Muscle of leg (tissue), 3 donors: ENCODE measurements at regions not wholly inside any gene's neighbourhood (a gene's known extent, or its start where the extent isn't known, plus 50 kb on each side); places are given as distances from the start of the nearest gene placed in this dataset.
A peak's percentile ranks its signal among the peaks of the same experiment; 100 is the strongest.
"Not testable (repeated sequence)": the region's sequence is repeated elsewhere in the genome, so short reads cannot be mapped to it uniquely, and the experiment has no call there.

Experiments used
- DNase-seq: peaks from one replicate; pipeline ENCODE4 v3.0.0; 2013
- H3K27ac ChIP-seq: one replicate; pipeline ENCODE4 v1.5.1; 2013; ENCODE audit warnings: mild to moderate bottlenecking, low read length, control low read depth
- H3K27me3 ChIP-seq: one replicate; pipeline ENCODE4 v1.6.1; 2013; ENCODE audit warnings: low read length; ENCODE audit not compliant: control insufficient read depth, insufficient read depth
- H3K36me3 ChIP-seq: one replicate; pipeline ENCODE4 v1.6.1; 2013; ENCODE audit warnings: low read length; ENCODE audit not compliant: control insufficient read depth, insufficient read depth
- H3K4me1 ChIP-seq: one replicate; pipeline ENCODE4 v1.6.1; 2013; ENCODE audit warnings: low read length; ENCODE audit not compliant: control insufficient read depth, insufficient read depth
- H3K4me3 ChIP-seq: one replicate; pipeline ENCODE4 v1.5.1; 2013; ENCODE audit warnings: low read length, control low read depth
- H3K9me3 ChIP-seq: replicated peaks from 2 replicates; pipeline ENCODE4 v1.6.1; 2013; ENCODE audit warnings: low read depth, low read length; ENCODE audit not compliant: control insufficient read depth
- WGBS: methylation state at CpG from one replicate; pipeline ENCODE4 v1.1.5; 2013; ENCODE audit warnings: missing lambda C conversion rate; ENCODE audit not compliant: insufficient coverage; 5-methylcytosine and 5-hydroxymethylcytosine counted together

- no peak overlapping the region for H3K27ac ChIP-seq
- no peaks in the 10 kb centered on the region for H3K4me1 ChIP-seq
- no peaks in the 10 kb centered on the region for H3K27me3 ChIP-seq
- H3K36me3 ChIP-seq = no peaks in the 10 kb centered on the region
- no peak for DNase-seq
- H3K4me3 ChIP-seq = no peak overlapping the region
- H3K9me3 ChIP-seq = peaks cover 4% of the 10 kb centered on the region
Measured at GRCh38 chr6:102911571-102911970, 1518.1 kb downstream of the GRIK2 start.

DNA sequence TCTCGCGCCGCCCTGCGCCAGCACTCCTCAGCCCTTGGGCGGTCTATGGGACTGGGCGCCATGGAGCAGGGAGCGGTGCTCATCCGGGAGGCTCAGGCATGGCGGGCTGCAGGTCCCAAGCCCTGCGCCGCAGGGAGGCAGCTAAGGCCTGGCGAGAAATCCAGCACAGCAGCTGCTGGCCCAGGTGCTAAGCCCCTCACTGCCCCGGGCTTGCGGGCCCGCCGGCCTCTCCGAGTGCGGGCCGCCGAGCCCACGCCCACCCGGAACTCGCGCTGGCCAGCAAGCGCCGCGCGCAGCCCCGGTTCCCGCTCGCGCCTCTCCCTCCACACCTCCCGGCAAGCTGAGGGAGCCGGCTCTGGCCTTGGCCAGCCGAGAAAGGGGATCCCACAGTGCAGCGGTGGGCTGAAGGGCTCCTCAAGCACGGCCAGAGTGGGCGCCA lies 1517.2 kb downstream of the GRIK2 start:
- WGBS = 98% methylated on average over 34 of the region's 38 CpGs
- H3K27ac ChIP-seq, DNase-seq, H3K27me3 ChIP-seq, H3K4me3 ChIP-seq, H3K4me1 ChIP-seq, H3K36me3 ChIP-seq, H3K9me3 ChIP-seq: not testable (repeated sequence)

DNA sequence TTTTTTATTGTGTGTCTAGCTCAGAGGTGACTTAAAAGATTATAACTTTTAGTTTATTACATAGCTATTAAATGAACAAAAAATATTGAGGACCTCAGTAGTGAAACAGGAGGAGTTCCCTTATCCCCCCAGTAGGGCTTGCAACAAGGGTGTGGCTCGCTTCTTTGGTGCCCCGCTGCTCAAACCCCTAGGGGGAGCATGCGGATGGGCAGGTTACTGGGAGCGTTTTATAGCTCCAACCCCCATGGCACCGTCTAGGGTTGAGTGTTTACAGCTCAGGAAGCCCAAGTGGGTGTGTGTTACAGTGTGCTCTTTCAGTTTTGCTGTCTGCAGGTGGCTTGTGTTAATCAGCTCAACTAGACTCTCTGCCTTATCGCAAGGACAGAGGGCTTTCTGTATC lies 1513.7 kb downstream of the GRIK2 start:
- DNase-seq = no peak
- H3K36me3 ChIP-seq = no peaks in the 10 kb centered on the region
- H3K4me3 ChIP-seq = no peak overlapping the region
- no peak overlapping the region for H3K27ac ChIP-seq
- no peaks in the 10 kb centered on the region for H3K4me1 ChIP-seq
- WGBS = 63% methylated on average over 4 of the region's 6 CpGs
- H3K27me3 ChIP-seq = no peaks in the 10 kb centered on the region
- H3K9me3 ChIP-seq = peaks cover 4% of the 10 kb centered on the region

GRCh38 chr6:102902471-102902870 lies 1509.0 kb downstream of the GRIK2 start:
- H3K4me1 ChIP-seq = no peaks in the 10 kb centered on the region
- no peak overlapping the region for H3K4me3 ChIP-seq
- no peaks in the 10 kb centered on the region for H3K9me3 ChIP-seq
- DNase-seq = no peak
- H3K27ac ChIP-seq = no peak overlapping the region
- no CpG with 5 or more reads among the region's 1 CpG for WGBS
- H3K27me3 ChIP-seq = no peaks in the 10 kb centered on the region
- H3K36me3 ChIP-seq = no peaks in the 10 kb centered on the region

DNA sequence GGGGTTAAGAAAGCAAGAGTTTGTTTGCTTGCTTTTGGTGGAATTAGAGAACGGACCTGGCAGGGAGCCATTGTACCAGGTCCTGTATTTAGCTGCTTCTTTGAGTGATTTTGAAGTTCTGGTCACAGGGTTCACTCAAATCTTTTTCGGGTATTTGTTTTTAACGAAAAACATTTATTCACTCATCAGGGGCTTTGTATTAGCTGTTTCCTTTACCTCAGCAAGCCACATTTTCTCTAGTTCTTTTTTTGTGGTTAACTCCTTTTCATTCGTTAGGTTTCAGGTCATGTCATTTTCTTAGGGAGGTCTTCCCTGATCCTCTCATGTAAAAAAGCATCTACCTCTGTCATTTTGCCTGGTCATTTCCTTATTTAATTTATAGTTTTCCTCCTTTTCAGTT lies 1502.2 kb downstream of the GRIK2 start:
- H3K36me3 ChIP-seq = no peaks in the 10 kb centered on the region
- no peaks in the 10 kb centered on the region for H3K9me3 ChIP-seq
- H3K4me1 ChIP-seq = no peaks in the 10 kb centered on the region
- WGBS = 20% methylated on average over 1 of the region's 4 CpGs
- DNase-seq = peak; percentile 0
- H3K27me3 ChIP-seq = no peaks in the 10 kb centered on the region
- H3K27ac ChIP-seq = no peak overlapping the region
- no peak overlapping the region for H3K4me3 ChIP-seq

DNA sequence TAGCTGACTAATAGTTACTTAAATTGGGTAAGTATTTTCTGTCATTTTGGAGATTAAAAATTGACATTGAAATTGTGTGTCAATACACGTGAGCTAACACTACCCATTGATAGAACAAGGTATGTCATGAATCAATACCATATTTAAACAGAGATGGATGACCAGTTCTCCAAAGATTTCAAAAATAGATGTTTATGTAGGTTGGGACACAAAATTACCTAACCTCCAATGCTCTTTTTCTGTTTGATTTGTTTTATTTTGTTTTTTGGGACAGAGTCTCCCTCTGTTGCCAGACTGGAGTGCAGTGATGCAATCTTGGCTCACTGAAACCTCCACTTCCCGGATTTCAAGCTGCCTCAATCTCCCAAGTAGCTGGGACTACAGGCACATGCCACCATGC lies 1491.7 kb downstream of the GRIK2 start:
- Histone ChIP-seq H3K36me3 (no peaks in the 10 kb centered on the region), H3K4me1 (no peaks in the 10 kb centered on the region), H3K27ac (no peak overlapping the region), H3K4me3 (no peak overlapping the region), H3K9me3 (no peaks in the 10 kb centered on the region), H3K27me3 (no peaks in the 10 kb centered on the region)
- WGBS = no CpG with 5 or more reads among the region's 2 CpGs
- DNase-seq = no peak

- H3K27me3 ChIP-seq = no peaks in the 10 kb centered on the region
- H3K4me3 ChIP-seq = no peak overlapping the region
- no peaks in the 10 kb centered on the region for H3K9me3 ChIP-seq
- H3K36me3 ChIP-seq = no peaks in the 10 kb centered on the region
- DNase-seq = no peak
- no CpG with 5 or more reads among the region's 2 CpGs for WGBS
- no peak overlapping the region for H3K27ac ChIP-seq
- H3K4me1 ChIP-seq = no peaks in the 10 kb centered on the region
Measured at GRCh38 chr6:102853249-102853955, 1459.9 kb downstream of the GRIK2 start.

GRCh38 chr6:102848796-102849195 lies 1455.3 kb downstream of the GRIK2 start:
- no peaks in the 10 kb centered on the region for H3K36me3 ChIP-seq
- H3K9me3 ChIP-seq = no peaks in the 10 kb centered on the region
- H3K27me3 ChIP-seq = no peaks in the 10 kb centered on the region
- H3K4me3 ChIP-seq = no peak overlapping the region
- H3K27ac ChIP-seq = no peak overlapping the region
- no peak for DNase-seq
- H3K4me1 ChIP-seq = no peaks in the 10 kb centered on the region
- no CpG with 5 or more reads among the region's 1 CpG for WGBS

GRCh38 chr6:102848210-102848609 lies 1454.7 kb downstream of the GRIK2 start:
- Histone ChIP-seq H3K36me3 (no peaks in the 10 kb centered on the region), H3K27me3 (no peaks in the 10 kb centered on the region), H3K4me1 (no peaks in the 10 kb centered on the region), H3K9me3 (no peaks in the 10 kb centered on the region), H3K4me3 (no peak overlapping the region), H3K27ac (no peak overlapping the region)
- no peak for DNase-seq
- no CpG with 5 or more reads among the region's 3 CpGs for WGBS

DNA sequence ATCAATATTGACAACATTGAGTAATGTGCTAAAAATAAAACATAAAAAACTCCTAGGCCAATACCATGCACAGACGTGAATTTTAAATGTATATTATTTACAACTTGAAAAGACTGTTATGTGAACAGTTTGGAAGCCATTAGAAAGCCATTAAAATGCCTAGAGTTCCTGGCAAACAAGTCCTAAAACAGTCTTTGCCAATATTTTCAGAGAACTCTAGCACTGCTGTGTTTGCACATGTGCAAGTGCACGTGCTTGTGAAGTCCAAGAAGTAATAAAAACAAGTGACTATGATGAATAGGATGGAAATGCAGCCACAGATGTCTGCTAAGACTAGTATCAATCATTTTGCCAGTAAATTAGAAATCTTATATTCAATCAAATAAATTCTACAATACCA lies 1447.6 kb downstream of the GRIK2 start:
- Histone ChIP-seq H3K27me3 (no peaks in the 10 kb centered on the region), H3K4me1 (no peaks in the 10 kb centered on the region), H3K36me3 (no peaks in the 10 kb centered on the region), H3K27ac (no peak overlapping the region), H3K4me3 (no peak overlapping the region), H3K9me3 (no peaks in the 10 kb centered on the region)
- WGBS = no CpG with 5 or more reads among the region's 2 CpGs
- peak; percentile 73 for DNase-seq

DNA sequence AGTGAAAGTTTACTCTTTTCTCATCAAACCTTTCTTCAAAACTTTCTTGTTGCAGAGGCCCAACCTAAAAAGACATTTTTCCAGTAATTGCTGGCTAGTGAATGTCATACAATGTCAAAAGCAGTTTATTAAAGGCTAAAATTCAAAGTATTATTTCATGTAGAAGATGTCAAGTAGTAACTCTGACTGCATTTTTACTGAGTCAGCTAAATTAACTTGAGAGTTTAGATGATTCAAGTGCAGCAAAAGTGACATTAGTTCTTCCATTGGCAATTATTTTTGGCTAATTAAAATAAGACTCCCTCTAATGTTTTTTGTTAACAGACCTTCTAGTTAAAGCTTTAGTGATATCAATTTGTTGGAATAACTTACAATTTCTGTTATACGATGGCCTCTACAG lies 1438.5 kb downstream of the GRIK2 start:
- H3K4me3 ChIP-seq = no peak overlapping the region
- no peak overlapping the region for H3K27ac ChIP-seq
- H3K4me1 ChIP-seq = no peaks in the 10 kb centered on the region
- no CpG with 5 or more reads among the region's 1 CpG for WGBS
- no peak for DNase-seq
- no peaks in the 10 kb centered on the region for H3K9me3 ChIP-seq
- H3K27me3 ChIP-seq = no peaks in the 10 kb centered on the region
- H3K36me3 ChIP-seq = no peaks in the 10 kb centered on the region
